OCI-LY7 (cell line): ENCODE measurements at regions not wholly inside any gene's neighbourhood (a gene's known extent, or its start where the extent isn't known, plus 50 kb on each side); places are given as distances from the start of the nearest gene placed in this dataset.

Experiments used
- EZH2phosphoT487 ChIP-seq: fragments of 200-600 bp; sonication (generic); IDR thresholded peaks from 2 replicates; pipeline ENCODE4 v1.6.1; 2018; ENCODE audit warnings: low read depth, borderline replicate concordance, mild to moderate bottlenecking, mixed run types, antibody characterized with exemption, low read length, moderate library complexity, mixed read lengths
- TF ChIP-seq, protein P1 (sequence below): fragments of 200-600 bp; sonication (generic); conservative IDR thresholded peaks from 2 replicates; pipeline ENCODE4 v1.5.1; 2014; ENCODE audit warnings: mild to moderate bottlenecking, antibody characterized with exemption, low read length, moderate library complexity, mixed read lengths

DNA sequence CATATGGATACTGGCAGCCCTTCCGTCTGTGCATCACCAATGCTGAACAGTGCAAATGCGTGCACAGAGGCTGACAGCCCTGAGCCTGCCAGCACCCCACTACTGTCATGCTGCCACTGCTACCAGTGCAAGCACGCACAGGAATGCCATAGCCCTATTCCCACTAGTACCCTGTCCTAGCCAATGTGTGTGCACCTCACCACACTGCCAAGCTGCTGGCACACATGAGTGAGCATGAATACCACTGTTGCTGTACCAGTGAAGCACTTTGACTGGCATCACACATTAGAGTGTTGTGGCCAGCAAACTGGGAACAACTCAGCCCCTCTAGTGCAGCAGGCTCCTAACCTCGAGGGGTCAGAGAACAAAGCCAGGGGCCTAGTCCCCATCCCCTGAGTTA lies 102.9 kb upstream of the PCDH10 start:
- TF ChIP-seq, protein P1, sequence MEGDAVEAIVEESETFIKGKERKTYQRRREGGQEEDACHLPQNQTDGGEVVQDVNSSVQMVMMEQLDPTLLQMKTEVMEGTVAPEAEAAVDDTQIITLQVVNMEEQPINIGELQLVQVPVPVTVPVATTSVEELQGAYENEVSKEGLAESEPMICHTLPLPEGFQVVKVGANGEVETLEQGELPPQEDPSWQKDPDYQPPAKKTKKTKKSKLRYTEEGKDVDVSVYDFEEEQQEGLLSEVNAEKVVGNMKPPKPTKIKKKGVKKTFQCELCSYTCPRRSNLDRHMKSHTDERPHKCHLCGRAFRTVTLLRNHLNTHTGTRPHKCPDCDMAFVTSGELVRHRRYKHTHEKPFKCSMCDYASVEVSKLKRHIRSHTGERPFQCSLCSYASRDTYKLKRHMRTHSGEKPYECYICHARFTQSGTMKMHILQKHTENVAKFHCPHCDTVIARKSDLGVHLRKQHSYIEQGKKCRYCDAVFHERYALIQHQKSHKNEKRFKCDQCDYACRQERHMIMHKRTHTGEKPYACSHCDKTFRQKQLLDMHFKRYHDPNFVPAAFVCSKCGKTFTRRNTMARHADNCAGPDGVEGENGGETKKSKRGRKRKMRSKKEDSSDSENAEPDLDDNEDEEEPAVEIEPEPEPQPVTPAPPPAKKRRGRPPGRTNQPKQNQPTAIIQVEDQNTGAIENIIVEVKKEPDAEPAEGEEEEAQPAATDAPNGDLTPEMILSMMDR, result no peak
- no peak for TF ChIP-seq EZH2phosphoT487
